Stimulated activated naive CD8-positive, alpha-beta T cell treated with anti-CD3 and anti-CD28 coated beads, Interleukin-15, Interleukin-2, amounts not matched to agents 100 U/mL and 50 U/mL, for 24 hours (primary cell): ENCODE measurements at regions not wholly inside any gene's neighbourhood (a gene's known extent, or its start where the extent isn't known, plus 50 kb on each side); places are given as distances from the start of the nearest gene placed in this dataset.

Source experiments
- ATAC-seq: fragments of 150-1000 bp; cut with Tn5 transposase; one replicate; pipeline ENCODE4 v1.10.0; 2021
- DNase-seq: peaks from one replicate; pipeline ENCODE4 v3.0.0; 2021

GRCh38 chr12:86669010-86669409 lies 412.8 kb upstream of the MGAT4C start:
- ATAC-seq (no peak), DNase-seq (no peak)

DNA sequence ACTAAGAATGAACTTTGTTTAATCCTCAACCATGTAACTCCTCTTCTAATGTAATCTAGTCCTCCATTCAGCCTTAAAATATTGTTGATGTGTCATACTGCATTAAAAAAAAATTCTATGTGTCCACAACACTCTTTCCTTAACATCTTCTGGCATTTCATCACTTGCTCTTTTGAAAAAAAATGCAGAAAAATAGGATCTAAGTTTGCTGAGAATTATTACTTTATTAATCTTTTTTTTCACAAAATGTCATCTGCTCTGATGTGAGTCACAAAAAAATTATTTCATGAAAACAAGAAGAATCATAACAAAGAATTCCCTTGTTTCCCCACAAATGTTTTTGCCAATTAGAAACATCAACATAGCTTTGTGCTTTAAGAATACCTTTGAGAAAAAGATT lies 410.1 kb upstream of the MGAT4C start:
- DNase-seq (no peak), ATAC-seq (no peak)

DNA sequence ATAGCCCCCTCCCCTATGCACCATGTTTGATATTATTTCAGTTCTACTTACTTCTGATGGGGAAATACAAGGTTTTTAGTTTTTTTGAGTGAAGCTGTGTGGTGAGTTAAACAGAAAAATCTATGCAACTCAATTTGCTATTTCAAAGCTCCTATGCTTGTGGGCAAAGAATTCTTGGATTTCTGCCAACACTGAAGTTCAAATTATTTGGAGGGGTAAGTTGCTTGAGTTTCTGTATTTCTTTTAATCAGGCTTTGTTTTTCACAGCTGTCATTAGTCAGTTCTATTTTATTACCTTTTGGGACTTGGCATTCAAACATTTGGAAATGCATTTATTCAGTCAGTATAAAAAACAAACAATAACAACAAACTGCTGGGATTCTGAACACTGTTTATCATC lies 407.5 kb upstream of the MGAT4C start:
- ATAC-seq = no peak

DNA sequence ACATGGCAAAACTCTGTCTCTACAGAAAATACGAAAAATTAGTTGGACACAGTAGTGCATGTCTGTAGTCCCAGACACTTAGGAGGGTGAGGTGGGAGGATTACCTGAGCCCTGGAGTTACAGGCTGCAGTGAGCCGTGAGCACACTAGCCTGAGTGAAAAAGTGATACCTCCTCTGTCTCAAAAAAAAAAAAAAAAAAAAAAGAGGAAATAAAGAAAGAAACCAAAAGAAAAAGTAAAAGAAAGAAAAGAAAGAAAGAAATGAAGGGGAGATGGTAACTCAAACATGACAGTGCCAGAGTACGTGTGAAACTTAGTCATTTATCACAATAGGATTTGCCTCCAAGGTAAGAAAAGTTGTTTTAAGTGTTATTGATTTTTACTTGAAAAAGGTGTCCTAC lies 407.0 kb upstream of the MGAT4C start:
- ATAC-seq (no peak), DNase-seq (no peak)

More for the DNA sequence above, 407.5 kb upstream of the MGAT4C start:
- no peak for DNase-seq

DNA sequence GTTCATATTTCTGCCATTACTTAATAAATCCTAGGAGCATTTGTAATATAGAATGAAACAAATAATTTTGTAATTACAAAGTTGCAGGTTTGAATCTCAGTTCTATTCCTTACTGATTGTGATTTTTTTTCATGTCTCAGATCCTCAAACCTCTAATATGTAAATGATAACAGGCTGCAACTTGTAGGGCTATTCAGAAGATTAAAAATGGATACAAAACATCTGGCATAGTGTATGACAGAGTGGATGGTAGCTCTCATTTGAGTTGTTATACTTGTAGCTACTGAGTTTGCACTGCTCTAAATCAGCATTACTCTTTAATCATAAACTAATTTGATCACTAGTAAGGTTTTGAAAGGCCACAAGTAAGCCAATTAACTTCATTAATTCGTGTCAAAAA lies 406.3 kb upstream of the MGAT4C start:
- ATAC-seq (no peak), DNase-seq (no peak)

GRCh38 chr12:86660488-86661147 lies 404.4 kb upstream of the MGAT4C start:
- ATAC-seq (no peak), DNase-seq (no peak)

DNA sequence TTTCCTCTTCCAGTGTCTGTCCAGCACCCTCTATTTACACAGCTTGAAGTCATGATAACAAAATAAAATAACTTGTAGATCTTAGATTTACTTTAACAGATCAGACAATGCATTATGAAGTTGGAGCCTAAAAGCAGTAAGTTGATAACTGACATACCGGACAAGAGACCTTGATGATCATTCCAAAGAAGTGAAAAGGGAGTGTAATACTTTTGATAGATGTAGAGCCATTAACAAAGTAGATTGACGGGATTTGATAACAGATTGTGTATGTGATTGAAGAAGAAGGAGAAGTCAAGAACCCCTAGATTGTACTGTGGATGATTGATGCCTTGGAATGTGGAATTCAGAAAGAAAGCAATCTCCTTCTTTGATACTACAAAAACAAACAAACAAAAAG lies 403.8 kb upstream of the MGAT4C start:
- DNase-seq (no peak), ATAC-seq (no peak)

DNA sequence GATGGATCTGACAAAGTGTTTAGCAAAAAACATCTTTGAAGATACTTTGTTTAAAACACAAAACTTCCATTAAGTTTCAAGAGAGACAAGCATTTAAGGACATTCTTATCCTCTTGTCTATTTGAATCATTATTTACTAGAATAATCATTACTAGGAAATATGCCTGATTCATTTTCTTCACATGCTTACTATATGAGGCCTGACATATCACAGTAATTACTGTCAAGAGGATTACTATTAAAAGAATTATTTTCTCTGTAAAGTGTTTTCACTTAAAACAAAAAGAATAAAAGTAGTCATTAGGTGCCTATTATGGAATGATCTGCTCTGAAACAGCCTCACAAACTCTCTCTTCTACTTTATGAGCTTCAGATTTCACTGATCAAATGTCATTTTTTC lies 402.1 kb upstream of the MGAT4C start:
- no peak for ATAC-seq
- no peak for DNase-seq

DNA sequence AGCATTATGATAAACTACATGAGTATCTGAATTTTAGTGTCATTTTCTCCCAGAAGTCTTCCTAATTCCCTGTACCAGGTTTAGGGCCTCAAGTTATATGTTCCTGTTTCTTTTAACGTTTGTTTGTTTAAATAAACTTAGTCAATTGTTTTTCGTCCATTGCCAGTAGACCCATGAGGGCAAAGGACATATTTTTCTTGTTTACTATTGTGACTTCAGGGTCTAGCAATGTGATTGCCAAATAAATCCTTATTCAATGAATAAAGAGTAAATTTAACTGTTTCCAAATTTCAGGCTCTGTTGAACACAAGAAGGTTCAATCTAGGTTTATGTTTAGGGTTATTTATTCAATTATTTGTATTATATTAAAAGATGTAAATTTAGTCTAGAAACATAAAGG lies 391.6 kb upstream of the MGAT4C start:
- DNase-seq (no peak), ATAC-seq (no peak)

DNA sequence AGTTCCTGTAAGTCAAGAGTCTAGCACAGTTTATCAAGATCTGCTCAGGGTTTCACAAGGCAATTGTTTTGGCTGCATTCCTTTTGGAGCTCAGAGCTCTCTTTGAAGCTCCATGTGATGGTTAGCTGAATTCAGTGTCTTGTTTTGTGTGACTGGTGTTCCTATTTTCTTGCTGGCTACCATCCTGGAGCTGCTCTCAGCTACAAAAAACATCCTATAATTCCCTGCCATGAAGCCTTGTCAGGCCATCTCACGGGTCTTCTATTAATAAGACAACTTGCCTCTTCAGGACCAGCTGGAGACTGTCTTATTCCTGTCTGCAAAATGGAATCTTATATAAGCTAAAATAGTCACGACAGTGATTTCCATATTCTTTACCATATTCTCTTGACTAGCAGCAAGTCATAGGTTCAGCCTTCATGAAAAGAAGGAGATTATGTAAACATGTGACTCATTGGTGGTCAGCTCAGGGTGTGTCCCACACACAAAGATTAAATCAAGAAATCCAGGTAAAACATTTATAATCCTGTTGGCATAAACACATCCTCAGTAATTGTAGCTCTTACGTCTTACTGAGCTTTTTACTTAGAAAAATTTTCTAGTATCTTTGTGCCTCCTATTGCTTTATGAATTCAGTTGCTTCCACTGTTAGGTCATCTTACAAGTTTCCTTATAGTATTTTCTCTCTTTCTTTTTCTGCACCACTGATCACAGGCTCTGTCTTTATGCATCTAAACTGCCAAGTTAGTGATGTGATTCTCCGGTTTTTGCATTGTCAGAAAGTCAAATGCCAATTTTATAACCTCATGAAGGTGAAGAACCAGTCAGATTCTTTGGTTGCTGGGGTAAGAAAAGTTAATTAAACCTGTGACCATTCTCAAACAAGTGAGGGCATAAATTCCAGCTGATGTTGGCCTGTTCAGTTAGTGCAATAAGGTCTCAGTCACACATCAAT lies 378.5 kb upstream of the MGAT4C start:
- DNase-seq (no peak), ATAC-seq (no peak)

DNA sequence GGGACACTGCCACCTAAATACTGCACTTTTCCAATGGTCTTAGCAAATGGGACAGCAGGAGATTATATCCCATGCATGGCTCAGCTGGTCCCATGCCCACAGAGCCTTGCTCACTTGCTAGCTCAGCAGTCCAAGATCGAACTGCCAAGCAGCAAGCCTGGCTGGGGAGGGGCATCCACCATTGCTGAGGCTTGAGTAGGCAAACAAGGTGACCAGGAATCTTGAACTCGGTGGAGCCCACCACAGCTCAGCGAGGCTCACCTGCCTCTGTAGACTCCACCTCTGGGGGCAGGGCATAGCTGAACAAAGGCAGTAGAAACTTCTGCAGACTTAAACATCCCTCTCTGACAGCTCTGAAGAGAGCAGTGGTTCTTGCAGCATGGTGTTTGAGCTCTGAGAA lies 370.8 kb upstream of the MGAT4C start:
- no peak for ATAC-seq
- DNase-seq = no peak

GRCh38 chr12:86623267-86623666 lies 367.1 kb upstream of the MGAT4C start:
- no peak for ATAC-seq

GRCh38 chr12:86621957-86622356 lies 365.8 kb upstream of the MGAT4C start:
- DNase-seq = no peak
- ATAC-seq = no peak

More at GRCh38 chr12:86623267-86623666, 367.1 kb upstream of the MGAT4C start:
- DNase-seq = no peak

DNA sequence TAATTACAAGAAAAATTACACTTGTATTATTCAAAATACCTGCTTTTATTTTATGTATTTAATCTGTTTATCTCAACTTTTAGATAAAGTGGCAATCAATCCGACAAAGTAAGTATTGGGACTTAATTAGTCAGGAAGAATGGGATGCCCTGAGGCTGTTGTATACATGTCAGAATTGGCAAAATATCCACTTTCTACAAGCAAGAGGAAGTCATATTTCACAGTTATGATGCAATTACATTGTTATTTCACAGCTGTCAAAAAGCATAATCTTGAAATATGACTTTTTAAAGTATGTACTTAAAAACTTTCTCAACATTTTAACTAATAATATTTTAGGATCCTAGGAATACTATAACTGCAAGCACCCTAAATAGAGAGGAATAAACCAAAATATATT lies 357.1 kb upstream of the MGAT4C start:
- no peak for ATAC-seq
- DNase-seq = no peak

- ATAC-seq (no peak), DNase-seq (no peak)
These were observed 352.4 kb upstream of the MGAT4C start for GRCh38 chr12:86608638-86609037.

GRCh38 chr12:86601550-86602308 lies 345.5 kb upstream of the MGAT4C start:
- ATAC-seq (no peak), DNase-seq (no peak)

- no peak for DNase-seq
- no peak for ATAC-seq
These were observed 344.6 kb upstream of the MGAT4C start for GRCh38 chr12:86600664-86601231.

- ATAC-seq (no peak), DNase-seq (no peak)
These were observed 341.2 kb upstream of the MGAT4C start for GRCh38 chr12:86597431-86597830.

DNA sequence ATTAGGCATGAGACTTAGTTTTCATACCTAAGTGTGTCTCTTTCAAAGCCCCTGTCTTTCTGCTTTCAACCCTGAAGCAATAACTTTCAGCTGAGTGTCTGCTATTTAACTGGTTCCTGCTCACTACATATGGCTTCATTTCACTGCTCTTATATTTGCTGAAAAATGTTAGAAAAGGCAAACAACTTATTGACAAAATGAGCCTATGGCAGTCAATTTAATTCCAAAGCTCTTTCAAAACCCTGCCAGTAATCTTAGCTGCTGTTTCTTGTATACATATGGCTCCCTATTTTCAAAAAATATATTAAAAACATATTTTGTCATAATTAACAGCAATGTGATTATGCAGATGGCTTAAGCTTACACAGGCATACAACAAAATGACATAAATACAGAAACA lies 334.1 kb upstream of the MGAT4C start:
- DNase-seq = no peak
- ATAC-seq = no peak

GRCh38 chr12:86574143-86574542 lies 318.0 kb upstream of the MGAT4C start:
- no peak for DNase-seq

DNA sequence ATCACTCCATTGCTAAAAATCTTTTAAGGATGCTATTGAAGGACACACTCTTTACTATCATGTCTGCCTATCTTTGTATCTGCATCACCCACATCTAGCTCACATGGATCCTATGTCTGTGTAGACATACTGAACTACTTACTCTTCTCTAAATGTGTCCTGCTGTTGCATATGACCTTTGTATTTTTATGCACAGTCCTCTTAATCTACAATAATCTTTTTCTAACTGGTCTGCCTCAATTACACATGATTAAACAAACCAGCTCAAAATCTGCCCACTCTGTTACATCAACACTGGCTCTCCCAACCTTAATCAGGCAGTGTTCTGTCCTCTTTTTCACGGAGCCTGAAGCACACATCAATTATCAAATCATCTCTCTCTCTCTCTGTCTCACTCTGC lies 316.3 kb upstream of the MGAT4C start:
- no peak for DNase-seq
- ATAC-seq = no peak

More at GRCh38 chr12:86574143-86574542, 318.0 kb upstream of the MGAT4C start:
- no peak for ATAC-seq

DNA sequence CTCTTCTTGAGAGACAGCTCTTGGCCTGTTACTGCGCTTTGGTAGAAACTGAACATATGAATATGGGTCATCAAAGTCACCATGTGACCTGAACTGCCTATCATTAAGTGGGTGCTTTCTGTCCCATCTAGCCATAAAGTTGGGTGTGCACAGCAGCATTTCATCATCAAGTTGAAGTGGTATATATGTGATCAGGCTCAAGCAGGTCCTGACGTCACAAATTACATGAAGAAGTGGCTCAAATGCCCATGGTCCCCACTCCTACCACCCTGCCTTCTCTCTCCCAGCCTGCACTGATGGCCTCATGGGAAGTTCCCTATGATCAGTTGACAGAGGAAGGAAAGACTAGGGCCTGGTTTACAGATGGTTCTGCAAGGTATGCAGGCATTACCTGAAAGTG lies 308.8 kb upstream of the MGAT4C start:
- no peak for ATAC-seq

More for the DNA sequence above, 308.8 kb upstream of the MGAT4C start:
- no peak for DNase-seq
